ENCODE measurements at regions not wholly inside any gene's neighbourhood (a gene's known extent, or its start where the extent isn't known, plus 50 kb on each side); places are given as distances from the start of the nearest gene placed in this dataset.

GRCh38 chr5:93883459-93883858 is 142.1 kb upstream of the POU5F2 start:
- no peak overlapping the region for H3K4me3 ChIP-seq
- H3K36me3 ChIP-seq = no peaks in the 10 kb centered on the region
- H3K4me1 ChIP-seq (ENCODE audit: control insufficient read depth in 1 of 2, low read depth in 2 of 2) = peaks cover 0 to 7% of the 10 kb centered on the region in 2 donors
- no peak for ATAC-seq (ENCODE audit: insufficient number of reproducible peaks, low FRiP score, low read depth)
- no peaks in the 10 kb centered on the region for H3K27me3 ChIP-seq (replicated peaks; ENCODE audit: insufficient read depth)
- no peak overlapping the region for H3K27ac ChIP-seq
- no peak for TF ChIP-seq CTCF (IDR thresholded peaks at IDR 0.05)
- H3K9me3 ChIP-seq = no peaks in the 10 kb centered on the region
- no peak for DNase-seq (ENCODE audit: low spot score)

- Histone ChIP-seq H3K4me3 (no peak overlapping the region), H3K4me1 (ENCODE audit: control insufficient read depth in 1 of 2, low read depth in 2 of 2) (no peaks in the 10 kb centered on the region), H3K27me3 (replicated peaks; ENCODE audit: insufficient read depth) (no peaks in the 10 kb centered on the region), H3K9me3 (no peaks in the 10 kb centered on the region), H3K27ac (no peak overlapping the region), H3K36me3 (no peaks in the 10 kb centered on the region)
- ATAC-seq (ENCODE audit: insufficient number of reproducible peaks, low FRiP score, low read depth) (no peak), DNase-seq (ENCODE audit: low spot score) (no peak)
- TF ChIP-seq CTCF (IDR thresholded peaks at IDR 0.05) = no peak
Observed at GRCh38 chr5:93875693-93876092, 134.3 kb upstream of the POU5F2 start.

- no peaks in the 10 kb centered on the region for H3K27me3 ChIP-seq (replicated peaks; ENCODE audit: insufficient read depth)
- H3K4me3 ChIP-seq = no peak overlapping the region
- ATAC-seq (ENCODE audit: insufficient number of reproducible peaks, low FRiP score, low read depth) = no peak
- DNase-seq (ENCODE audit: low spot score) = no peak
- H3K4me1 ChIP-seq (ENCODE audit: control insufficient read depth in 1 of 2, low read depth in 2 of 2) = no peaks in the 10 kb centered on the region
- no peaks in the 10 kb centered on the region for H3K9me3 ChIP-seq
- no peak for TF ChIP-seq CTCF (IDR thresholded peaks at IDR 0.05)
- H3K36me3 ChIP-seq = no peaks in the 10 kb centered on the region
- H3K27ac ChIP-seq = no peak overlapping the region
Observed at GRCh38 chr5:93874491-93874890, 133.1 kb upstream of the POU5F2 start.

GRCh38 chr5:93874080-93874479 is 132.7 kb upstream of the POU5F2 start:
- no peak overlapping the region for H3K27ac ChIP-seq
- ATAC-seq (ENCODE audit: insufficient number of reproducible peaks, low FRiP score, low read depth) = no peak
- H3K9me3 ChIP-seq = no peaks in the 10 kb centered on the region
- H3K4me1 ChIP-seq (ENCODE audit: control insufficient read depth in 1 of 2, low read depth in 2 of 2) = no peaks in the 10 kb centered on the region
- no peak for TF ChIP-seq CTCF (IDR thresholded peaks at IDR 0.05)
- DNase-seq (ENCODE audit: low spot score) = no peak
- no peak overlapping the region for H3K4me3 ChIP-seq
- H3K36me3 ChIP-seq = no peaks in the 10 kb centered on the region
- H3K27me3 ChIP-seq (replicated peaks; ENCODE audit: insufficient read depth) = no peaks in the 10 kb centered on the region

GRCh38 chr5:93873211-93873736 is 131.9 kb upstream of the POU5F2 start:
- Histone ChIP-seq H3K27me3 (replicated peaks; ENCODE audit: insufficient read depth) (no peaks in the 10 kb centered on the region), H3K36me3 (no peaks in the 10 kb centered on the region), H3K4me1 (ENCODE audit: control insufficient read depth in 1 of 2, low read depth in 2 of 2) (no peaks in the 10 kb centered on the region), H3K9me3 (no peaks in the 10 kb centered on the region), H3K27ac (no peak overlapping the region), H3K4me3 (no peak overlapping the region)
- TF ChIP-seq CTCF (IDR thresholded peaks at IDR 0.05) = no peak
- DNase-seq (ENCODE audit: low spot score) = no peak
- no peak for ATAC-seq (ENCODE audit: insufficient number of reproducible peaks, low FRiP score, low read depth)

All from thoracic aorta (tissue), 2 donors.